GM20000 (cell line): ENCODE measurements at regions not wholly inside any gene's neighbourhood (a gene's known extent, or its start where the extent isn't known, plus 50 kb on each side); places are given as distances from the start of the nearest gene placed in this dataset.

Experiments used
- DNase-seq: peaks from one replicate; pipeline ENCODE4 v3.0.0; 2012; ENCODE audit warnings: low spot score
- TF ChIP-seq, protein P1 (sequence below): IDR thresholded peaks from 2 replicates; pipeline ENCODE4 v1.5.1; 2012; ENCODE audit warnings: mild to moderate bottlenecking, control low read depth; ENCODE audit errors: extremely low read depth, missing control alignments

DNA sequence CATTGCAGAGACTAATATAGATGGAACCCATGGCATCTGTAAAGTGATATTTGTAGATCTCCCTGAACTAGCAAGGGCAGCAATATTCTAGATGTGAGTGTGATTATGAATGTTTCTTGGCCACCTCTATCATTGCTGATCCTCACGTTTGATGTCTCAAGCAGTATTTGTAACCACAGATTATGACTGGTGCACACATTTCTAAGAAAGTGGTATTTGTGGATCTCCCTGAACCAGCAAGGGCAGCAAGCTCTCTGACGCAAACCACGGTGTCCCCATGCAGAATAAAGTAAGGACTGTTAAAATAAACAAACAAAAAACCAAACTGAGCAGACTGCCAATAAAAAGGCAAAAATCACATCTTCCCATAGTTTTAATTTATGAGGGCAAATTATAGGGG, 301.3 kb downstream of the CSNK1G3 start:
- no peak for DNase-seq
- TF ChIP-seq, protein P1, sequence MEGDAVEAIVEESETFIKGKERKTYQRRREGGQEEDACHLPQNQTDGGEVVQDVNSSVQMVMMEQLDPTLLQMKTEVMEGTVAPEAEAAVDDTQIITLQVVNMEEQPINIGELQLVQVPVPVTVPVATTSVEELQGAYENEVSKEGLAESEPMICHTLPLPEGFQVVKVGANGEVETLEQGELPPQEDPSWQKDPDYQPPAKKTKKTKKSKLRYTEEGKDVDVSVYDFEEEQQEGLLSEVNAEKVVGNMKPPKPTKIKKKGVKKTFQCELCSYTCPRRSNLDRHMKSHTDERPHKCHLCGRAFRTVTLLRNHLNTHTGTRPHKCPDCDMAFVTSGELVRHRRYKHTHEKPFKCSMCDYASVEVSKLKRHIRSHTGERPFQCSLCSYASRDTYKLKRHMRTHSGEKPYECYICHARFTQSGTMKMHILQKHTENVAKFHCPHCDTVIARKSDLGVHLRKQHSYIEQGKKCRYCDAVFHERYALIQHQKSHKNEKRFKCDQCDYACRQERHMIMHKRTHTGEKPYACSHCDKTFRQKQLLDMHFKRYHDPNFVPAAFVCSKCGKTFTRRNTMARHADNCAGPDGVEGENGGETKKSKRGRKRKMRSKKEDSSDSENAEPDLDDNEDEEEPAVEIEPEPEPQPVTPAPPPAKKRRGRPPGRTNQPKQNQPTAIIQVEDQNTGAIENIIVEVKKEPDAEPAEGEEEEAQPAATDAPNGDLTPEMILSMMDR: no peak

DNA sequence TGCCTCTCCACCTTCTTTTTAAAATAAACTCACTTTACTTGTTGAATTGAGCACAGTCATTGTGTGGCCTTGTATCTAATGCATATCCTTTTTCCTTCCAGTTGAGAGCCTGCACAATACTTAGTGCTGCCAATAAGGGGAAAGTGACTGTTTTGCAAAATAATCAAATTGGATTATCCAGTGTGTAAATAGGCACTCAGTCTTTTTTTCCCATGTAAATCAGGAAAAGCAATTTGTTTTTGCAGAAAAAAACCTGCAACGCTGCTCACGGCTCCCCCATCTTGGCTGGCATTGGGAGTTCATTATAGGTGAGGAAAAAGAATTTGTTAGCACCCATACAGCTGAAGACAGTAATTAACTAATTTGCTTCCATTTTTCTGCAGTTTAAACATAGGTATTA, 299.9 kb downstream of the CSNK1G3 start:
- DNase-seq: no peak
- TF ChIP-seq, protein P1: no peak

DNA sequence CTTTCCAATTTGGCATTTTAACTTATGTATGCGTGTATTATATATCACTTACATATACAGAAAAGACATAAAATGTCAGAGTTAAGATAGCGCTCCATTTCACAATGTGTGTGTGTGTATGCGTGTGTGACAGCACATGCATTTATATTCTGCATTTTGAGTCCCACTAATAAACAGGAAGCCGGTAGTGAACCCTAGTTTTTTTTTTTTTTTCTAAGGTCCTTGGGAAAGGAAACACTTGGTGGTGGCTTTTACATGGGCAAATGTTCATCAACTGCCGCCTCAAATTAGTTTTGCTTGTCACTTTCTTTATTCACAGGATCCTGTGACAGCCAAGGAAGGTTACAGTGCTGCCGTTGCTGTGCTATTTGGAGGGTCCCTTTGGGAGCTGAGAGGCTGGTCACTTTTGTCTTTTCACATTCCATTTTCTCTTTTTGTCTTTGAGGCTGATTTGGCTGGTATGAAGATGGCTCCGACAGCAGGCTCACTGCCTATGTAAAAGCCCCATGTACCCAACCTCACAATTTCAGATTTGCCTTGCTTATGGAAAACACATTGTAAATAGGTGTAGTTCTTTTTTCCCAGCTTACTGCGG, 298.9 kb downstream of the CSNK1G3 start:
- no peak for DNase-seq
- TF ChIP-seq, protein P1: no peak

DNA sequence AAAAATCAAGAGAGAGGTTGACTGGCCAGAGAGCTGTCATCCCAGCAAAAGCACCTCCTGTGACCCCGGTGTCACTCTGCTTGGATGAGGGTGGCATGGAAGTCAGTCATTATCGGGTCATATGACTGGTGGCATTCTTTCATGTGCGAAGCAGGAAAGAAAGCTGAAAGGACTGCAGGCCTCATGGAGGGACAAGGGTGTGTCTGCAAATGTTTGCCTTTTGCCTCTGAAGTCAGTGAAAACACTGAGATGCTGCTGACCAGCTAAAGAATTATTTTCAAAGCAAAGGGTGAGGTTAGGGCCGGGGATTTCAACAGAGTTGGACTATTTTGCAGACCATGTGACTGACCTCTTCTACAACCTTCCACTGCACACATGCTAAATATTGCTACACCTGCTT, 298.3 kb downstream of the CSNK1G3 start:
- no peak for DNase-seq
- TF ChIP-seq, protein P1: no peak

DNA sequence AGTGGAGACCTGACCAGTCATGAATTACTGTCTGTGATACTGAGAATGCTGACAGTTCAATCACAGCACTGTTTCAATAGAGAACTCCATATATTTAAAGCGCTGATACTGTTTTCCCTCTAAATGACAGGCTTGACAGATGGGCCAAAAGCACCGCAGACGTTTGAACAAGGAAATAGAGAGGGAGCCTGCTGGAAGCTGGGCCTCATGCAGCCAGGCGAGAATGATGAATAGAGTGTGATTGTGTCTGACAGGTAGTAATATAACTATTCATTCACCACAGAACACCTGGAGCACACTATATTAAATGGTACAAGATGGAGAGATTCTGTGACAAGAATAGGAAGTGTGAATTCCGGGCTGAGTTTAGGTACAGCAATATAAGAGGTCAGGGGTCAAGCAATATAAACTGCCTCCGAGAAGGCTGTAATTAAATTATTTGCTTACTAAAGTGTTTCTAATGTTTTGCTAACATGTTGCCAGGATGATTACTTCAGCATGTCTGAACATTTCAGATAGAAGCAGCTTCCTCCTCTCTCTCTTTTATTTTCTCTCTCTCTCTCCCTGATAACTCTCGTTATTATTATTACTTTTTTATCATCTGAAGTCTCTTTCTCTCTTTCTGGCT, 297.7 kb downstream of the CSNK1G3 start:
- DNase-seq: no peak
- TF ChIP-seq, protein P1: no peak

DNA sequence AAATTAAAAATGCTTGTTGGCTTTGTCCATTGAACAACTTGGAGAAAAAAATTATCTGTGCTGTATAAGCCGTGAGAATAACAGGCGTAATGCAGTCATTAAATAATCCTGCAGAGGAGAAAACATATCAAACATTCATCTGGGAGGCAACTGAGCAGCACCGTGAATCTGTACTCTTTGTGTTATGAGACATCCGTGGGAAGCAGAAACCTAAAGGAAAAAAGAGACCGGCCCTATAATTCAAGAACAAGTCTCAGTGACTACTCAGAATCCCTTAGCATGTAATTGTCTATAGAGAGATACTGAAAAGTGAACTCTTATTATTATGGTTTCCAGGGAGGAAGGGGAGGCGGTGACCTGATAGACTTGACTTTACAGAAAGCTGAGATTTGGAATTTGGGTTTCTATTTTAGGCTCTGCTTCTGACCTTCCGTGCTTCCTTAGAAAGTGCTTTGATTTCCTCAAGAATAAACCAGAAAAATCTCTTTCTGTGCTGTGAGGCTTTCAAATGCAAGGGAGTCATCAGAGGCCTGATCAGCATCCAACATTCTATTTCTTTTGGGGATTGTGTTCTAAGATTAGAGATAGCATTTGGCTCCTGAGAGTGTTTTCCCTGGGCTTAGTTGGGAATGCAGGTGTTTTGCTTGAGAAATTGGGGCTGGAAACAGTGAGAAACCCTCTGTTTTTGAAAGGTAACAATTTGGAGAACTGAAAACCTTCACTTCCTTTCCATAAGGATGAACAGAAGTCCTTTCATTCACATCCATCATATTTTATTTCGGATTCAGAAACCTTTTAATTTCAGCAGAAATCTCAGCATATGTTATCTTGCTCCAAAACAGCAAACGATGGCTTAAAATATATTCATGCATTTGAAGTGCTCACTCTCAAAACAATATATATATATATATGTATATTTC, 296.7 kb downstream of the CSNK1G3 start:
- TF ChIP-seq, protein P1: no peak

More for the DNA sequence above, 296.7 kb downstream of the CSNK1G3 start:
- no peak for DNase-seq
